GM12878 (cell line): ENCODE measurements at regions not wholly inside any gene's neighbourhood (a gene's known extent, or its start where the extent isn't known, plus 50 kb on each side); places are given as distances from the start of the nearest gene placed in this dataset.

Source experiments
- ATAC-seq: fragments of 200-7000 bp; cut with Tn5 transposase; 3 replicates; pipeline ENCODE4 v1.9.1; 2020; ENCODE audit warnings: mild to moderate bottlenecking, moderate library complexity
- BruUV-seq: library from RNA; stranded (reverse); fragments of 400-500 nt; replicated peaks from 2 replicates; lab custom pipeline; 2021; lab: Mats Ljungman, UMichigan
- CTCF ChIA-PET: fragments of 300-600 bp; sonication (Branson Sonifier 250); formaldehyde crosslinking; extraction: SDS; loops from one replicate; lab custom pipeline; 2021; ENCODE audit warnings: inconsistent platforms; lab: Yijun Ruan, JAX
- POLR2A ChIA-PET: fragments of 350-600 bp; formaldehyde crosslinking; extraction: SDS; loops from one replicate; lab custom pipeline; 2021; ENCODE audit warnings: inconsistent platforms; lab: Charles Lee
- RAD21 ChIA-PET: fragments of 300-600 bp; sonication (Branson Sonifier 250); formaldehyde crosslinking; loops from one replicate; lab custom pipeline; 2023; ENCODE audit warnings: antibody characterized with exemption; ENCODE audit not compliant: unreplicated experiment; lab: Charles Lee
- SMC1A ChIA-PET: fragments of 300-600 bp; sonication (Branson Sonifier 250); formaldehyde crosslinking; loops from one replicate; lab custom pipeline; 2023; ENCODE audit not compliant: unreplicated experiment, uncharacterized antibody; lab: Charles Lee
- DNase-seq: peaks from one replicate; pipeline ENCODE4 v3.0.0-alpha.2; 2011; ENCODE audit warnings: low read depth, low spot score
- FAIRE-seq: peaks from 3 replicates; lab custom pipeline; 2011; peaks lifted over from hg19 to GRCh38; lab: Jason Lieb, UNC
- H2AFZ ChIP-seq: 2 replicates; pipeline ENCODE4 v1.6.0; 2011; ENCODE audit warnings: low read depth, low read length, control low read depth; ENCODE audit not compliant: control insufficient read depth
- H3K27ac ChIP-seq: 2 replicates; pipeline ENCODE4 v1.5.1; 2011; ENCODE audit warnings: control low read depth; ENCODE audit not compliant: control insufficient read depth, insufficient read depth
- H3K27me3 ChIP-seq, 2 experiments: replicated peaks in 1 of 2; 2 replicates each; pipeline versions ENCODE4 v1.6.0 to v1.6.1; 2011; ENCODE audit warnings: low read length in 1 of 2; ENCODE audit not compliant: control insufficient read depth in 2 of 2, insufficient read depth in 2 of 2
- H3K36me3 ChIP-seq, 2 experiments: 2 replicates each; pipeline ENCODE4 v1.5.1; 2011; ENCODE audit warnings: low read length in 1 of 2; ENCODE audit not compliant: control insufficient read depth in 2 of 2, insufficient read depth in 2 of 2
- H3K4me1 ChIP-seq: 2 replicates; pipeline ENCODE4 v1.6.1; 2011; ENCODE audit warnings: mild to moderate bottlenecking, low read length, moderate library complexity, mixed read lengths; ENCODE audit not compliant: control insufficient read depth, insufficient read depth
- H3K4me2 ChIP-seq: 2 replicates; pipeline ENCODE4 v1.6.0; 2011; ENCODE audit warnings: control low read depth; ENCODE audit not compliant: control insufficient read depth, insufficient read depth
- H3K4me3 ChIP-seq: fragments of 200-600 bp; sonication (generic); 2 replicates; pipeline ENCODE4 v1.5.1; 2016
- H3K79me2 ChIP-seq: 2 replicates; pipeline ENCODE4 v1.6.0; 2011; ENCODE audit warnings: low read length; ENCODE audit not compliant: control insufficient read depth, insufficient read depth
- H3K9ac ChIP-seq: 2 replicates; pipeline ENCODE4 v1.8.0; 2011; ENCODE audit warnings: low read length, control low read depth, mixed read lengths; ENCODE audit not compliant: control insufficient read depth, insufficient read depth
- H3K9me3 ChIP-seq: replicated peaks from 3 replicates; pipeline ENCODE4 v1.5.1; 2011; ENCODE audit warnings: mild to moderate bottlenecking, low read length; ENCODE audit not compliant: control insufficient read depth, insufficient read depth
- H4K20me1 ChIP-seq: 2 replicates; pipeline ENCODE4 v1.6.0; 2011; ENCODE audit not compliant: control insufficient read depth, insufficient read depth
- E2F4 ChIP-seq: IDR thresholded peaks from 2 replicates; pipeline ENCODE4 v1.6.1; 2012; ENCODE audit warnings: low read depth, low read length, improper control_type of control experiment
- FOXM1 ChIP-seq: IDR thresholded peaks from 2 replicates; pipeline ENCODE4 v1.6.1; 2012; ENCODE audit warnings: low read depth, mild to moderate bottlenecking, inconsistent platforms, low read length, moderate library complexity
- GATAD2B ChIP-seq: fragments of 450-650 bp; conservative IDR thresholded peaks from 2 replicates; pipeline ENCODE4 v1.6.1; 2017; ENCODE audit warnings: low read depth, mild to moderate bottlenecking, moderate library complexity
- HCFC1 ChIP-seq: fragments of 150-350 bp; IDR thresholded peaks from 2 replicates; pipeline ENCODE4 v1.6.1; 2014; ENCODE audit warnings: low read length
- IRF3 ChIP-seq: fragments of 450-650 bp; IDR thresholded peaks from 2 replicates; pipeline ENCODE4 v1.6.1; 2014; ENCODE audit warnings: mild to moderate bottlenecking
- NKRF ChIP-seq: fragments of 450-650 bp; conservative IDR thresholded peaks from 2 replicates; pipeline ENCODE4 v1.6.1; 2017; ENCODE audit warnings: mild to moderate bottlenecking, moderate library complexity
- PRDM15 ChIP-seq: fragments of 450-650 bp; formaldehyde crosslinking; IDR thresholded peaks from 2 replicates; pipeline ENCODE4 v1.4.0; 2020; ENCODE audit warnings: mild to moderate bottlenecking, moderate library complexity
- RBBP5 ChIP-seq: fragments of 200-600 bp; sonication (generic); conservative IDR thresholded peaks from 2 replicates; pipeline ENCODE4 v1.6.1; 2016
- SMARCA5 ChIP-seq: fragments of 450-650 bp; IDR thresholded peaks from 2 replicates; pipeline ENCODE4 v1.6.1; 2017; ENCODE audit warnings: mild to moderate bottlenecking
- SUZ12 ChIP-seq: fragments of 200-600 bp; sonication (generic); IDR thresholded peaks from one replicate; pipeline ENCODE4 v1.6.1; 2018; ENCODE audit warnings: antibody characterized with exemption, mild to moderate bottlenecking; ENCODE audit not compliant: unreplicated experiment
- ZNF687 ChIP-seq: fragments of 450-650 bp; IDR thresholded peaks from 2 replicates; pipeline ENCODE4 v1.6.1; 2017; ENCODE audit warnings: mild to moderate bottlenecking, moderate library complexity
- WGBS: methylation state at CpG from one replicate; pipeline ENCODE4 v1.1.6; 2016; ENCODE audit warnings: low lambda C conversion rate; ENCODE audit not compliant: insufficient replicate concordance, insufficient coverage; ENCODE audit errors: missing lambda C conversion rate; 5-methylcytosine and 5-hydroxymethylcytosine counted together
- in situ Hi-C: fragments of 300-500 bp; cut with MboI; formaldehyde crosslinking; loops from 9 replicates; pipeline ENCODE4 v1.14.3; 2018; ENCODE audit warnings: mixed read lengths
- intact Hi-C: fragments of 100-400 bp; cut with micrococcal nuclease; formaldehyde crosslinking; loops from one replicate; pipeline ENCODE4 v1.14.2; 2022; ENCODE audit not compliant: unreplicated experiment

GRCh38 chr9:107109324-107109723, 173.8 kb upstream of the RAD23B start:
- FAIRE-seq (no peak), DNase-seq (no peak), ATAC-seq (no peak)
- Histone ChIP-seq H4K20me1 (no peaks in the 10 kb centered on the region), H3K27ac (no peak overlapping the region), H3K36me3 (no peaks in the 10 kb centered on the region), H3K4me2 (no peak overlapping the region), H3K9ac (no peak overlapping the region), H2AFZ (no peak overlapping the region), H3K9me3 (no peaks in the 10 kb centered on the region), H3K4me1 (peaks cover 14% of the 10 kb centered on the region), H3K79me2 (no peaks in the 10 kb centered on the region), H3K4me3 (no peak overlapping the region), H3K27me3 (no peaks in the 10 kb centered on the region; a peak in 1 of 4 replicates)
- ChIA-PET POLR2A (no interaction called here), SMC1A (no interaction called here), RAD21 (no interaction called here), CTCF (no interaction called here)
- 17% methylated on average over 2 of the region's 2 CpGs for WGBS
- intact Hi-C loops = no loop called here
- in situ Hi-C loops = no loop called here
- BruUV-seq = no TSS peak
- TF ChIP-seq FOXM1 (no peak), ZNF687 (no peak), GATAD2B (no peak), SMARCA5 (no peak), RBBP5 (no peak), NKRF (no peak), PRDM15 (CRISPR knock-in tag) (no peak), E2F4 (no peak), HCFC1 (no peak), SUZ12 (no peak), IRF3 (no peak)
